ENCODE measurements at regions not wholly inside any gene's neighbourhood (a gene's known extent, or its start where the extent isn't known, plus 50 kb on each side); places are given as distances from the start of the nearest gene placed in this dataset.

DNA sequence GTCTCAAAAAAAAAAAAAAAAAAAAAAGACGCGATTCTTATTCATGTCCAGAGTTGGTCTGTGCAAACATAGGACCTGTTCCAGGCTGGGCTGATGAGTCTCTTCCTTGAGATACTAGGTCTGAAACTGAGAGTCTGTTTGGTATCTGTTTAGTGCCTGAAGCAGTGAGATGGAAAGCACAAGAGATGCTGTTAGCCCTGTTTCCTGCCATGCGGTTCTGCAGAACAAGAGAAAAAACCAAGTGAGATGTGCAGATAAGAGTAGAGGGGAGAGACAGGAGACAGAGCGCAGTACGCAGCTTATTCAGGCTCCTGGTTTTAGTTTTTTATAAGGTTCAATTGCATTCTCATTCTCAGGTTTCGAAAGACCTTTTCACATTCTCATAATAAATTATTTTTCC lies 85.8 kb upstream of the PRKCQ start:
- H3K9me3 ChIP-seq = no peaks in the 10 kb centered on the region
- no peak overlapping the region for H3K4me3 ChIP-seq
- H3K4me1 ChIP-seq = no peaks in the 10 kb centered on the region
- intact Hi-C loops (cut with DNase I) = no loop called here
- no peak for DNase-seq (ENCODE audit: extremely low spot score in 2 of 2)
- H3K36me3 ChIP-seq = no peaks in the 10 kb centered on the region
- no peaks in the 10 kb centered on the region for H3K27me3 ChIP-seq
- TF ChIP-seq POLR2A (IDR thresholded peaks at IDR 0.05) (no peak), POLR2AphosphoS5 (IDR thresholded peaks at IDR 0.05; ENCODE audit: insufficient read depth in 1 of 2, low read depth in 1 of 2) (no peak)
- TF ChIP-seq, protein P1, sequence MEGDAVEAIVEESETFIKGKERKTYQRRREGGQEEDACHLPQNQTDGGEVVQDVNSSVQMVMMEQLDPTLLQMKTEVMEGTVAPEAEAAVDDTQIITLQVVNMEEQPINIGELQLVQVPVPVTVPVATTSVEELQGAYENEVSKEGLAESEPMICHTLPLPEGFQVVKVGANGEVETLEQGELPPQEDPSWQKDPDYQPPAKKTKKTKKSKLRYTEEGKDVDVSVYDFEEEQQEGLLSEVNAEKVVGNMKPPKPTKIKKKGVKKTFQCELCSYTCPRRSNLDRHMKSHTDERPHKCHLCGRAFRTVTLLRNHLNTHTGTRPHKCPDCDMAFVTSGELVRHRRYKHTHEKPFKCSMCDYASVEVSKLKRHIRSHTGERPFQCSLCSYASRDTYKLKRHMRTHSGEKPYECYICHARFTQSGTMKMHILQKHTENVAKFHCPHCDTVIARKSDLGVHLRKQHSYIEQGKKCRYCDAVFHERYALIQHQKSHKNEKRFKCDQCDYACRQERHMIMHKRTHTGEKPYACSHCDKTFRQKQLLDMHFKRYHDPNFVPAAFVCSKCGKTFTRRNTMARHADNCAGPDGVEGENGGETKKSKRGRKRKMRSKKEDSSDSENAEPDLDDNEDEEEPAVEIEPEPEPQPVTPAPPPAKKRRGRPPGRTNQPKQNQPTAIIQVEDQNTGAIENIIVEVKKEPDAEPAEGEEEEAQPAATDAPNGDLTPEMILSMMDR (IDR thresholded peaks at IDR 0.05) = no peak
- no peak overlapping the region for H3K27ac ChIP-seq

DNA sequence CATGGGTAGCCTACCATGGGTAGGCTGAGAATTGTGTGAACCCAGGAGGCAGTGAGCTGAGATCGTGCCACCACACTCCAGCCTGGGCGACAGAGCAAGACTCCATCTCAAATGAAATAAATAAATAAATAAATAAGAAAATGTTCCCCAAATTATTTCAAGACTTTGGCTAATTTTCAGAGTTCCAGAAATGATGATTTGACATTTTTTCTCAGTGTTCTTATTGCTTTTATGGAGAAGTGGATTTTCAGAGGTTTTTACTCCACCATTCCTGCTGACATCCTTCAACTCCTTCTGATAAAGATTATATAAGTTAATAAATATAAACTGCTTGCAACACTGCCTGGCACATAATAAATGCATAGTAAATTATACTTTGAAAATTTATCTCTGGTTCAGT lies 80.4 kb upstream of the PRKCQ start:
- TF ChIP-seq, protein P1 (IDR thresholded peaks at IDR 0.05) = no peak
- TF ChIP-seq POLR2AphosphoS5 (IDR thresholded peaks at IDR 0.05; ENCODE audit: insufficient read depth in 1 of 2, low read depth in 1 of 2) (no peak), POLR2A (IDR thresholded peaks at IDR 0.05) (no peak)
- intact Hi-C loops (cut with DNase I) = no loop called here
- H3K27me3 ChIP-seq = no peaks in the 10 kb centered on the region
- H3K36me3 ChIP-seq = no peaks in the 10 kb centered on the region
- no peak overlapping the region for H3K4me3 ChIP-seq
- no peaks in the 10 kb centered on the region for H3K4me1 ChIP-seq
- H3K27ac ChIP-seq = no peak overlapping the region
- H3K9me3 ChIP-seq = no peaks in the 10 kb centered on the region
- no peak for DNase-seq (ENCODE audit: extremely low spot score in 2 of 2)

DNA sequence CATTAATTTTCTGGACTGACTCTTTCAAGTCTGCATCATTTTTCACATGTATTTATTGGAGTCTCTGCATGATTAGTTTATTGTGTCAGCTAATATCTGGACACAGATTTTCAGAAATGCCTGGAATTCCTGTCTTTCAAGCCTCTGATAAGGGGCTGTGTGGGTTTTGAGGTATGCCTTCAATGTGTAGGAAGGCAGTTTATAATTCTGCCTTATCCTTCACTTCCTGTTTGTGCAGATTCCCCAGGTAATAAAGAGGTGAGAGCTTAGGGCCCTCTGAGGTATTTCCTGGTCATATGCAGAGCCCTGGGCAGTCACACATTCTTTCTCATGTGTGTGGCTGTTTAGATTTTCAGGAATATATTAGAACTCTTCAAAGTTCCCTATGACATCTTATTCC lies 79.4 kb upstream of the PRKCQ start:
- TF ChIP-seq POLR2A (IDR thresholded peaks at IDR 0.05) (no peak), POLR2AphosphoS5 (IDR thresholded peaks at IDR 0.05; ENCODE audit: insufficient read depth in 1 of 2, low read depth in 1 of 2) (no peak)
- TF ChIP-seq, protein P1 (IDR thresholded peaks at IDR 0.05) = no peak
- Histone ChIP-seq H3K9me3 (no peaks in the 10 kb centered on the region), H3K4me3 (no peak overlapping the region), H3K4me1 (no peaks in the 10 kb centered on the region), H3K27ac (no peak overlapping the region), H3K27me3 (no peaks in the 10 kb centered on the region), H3K36me3 (no peaks in the 10 kb centered on the region)
- intact Hi-C loops (cut with DNase I) = no loop called here
- no peak for DNase-seq (ENCODE audit: extremely low spot score in 2 of 2)

DNA sequence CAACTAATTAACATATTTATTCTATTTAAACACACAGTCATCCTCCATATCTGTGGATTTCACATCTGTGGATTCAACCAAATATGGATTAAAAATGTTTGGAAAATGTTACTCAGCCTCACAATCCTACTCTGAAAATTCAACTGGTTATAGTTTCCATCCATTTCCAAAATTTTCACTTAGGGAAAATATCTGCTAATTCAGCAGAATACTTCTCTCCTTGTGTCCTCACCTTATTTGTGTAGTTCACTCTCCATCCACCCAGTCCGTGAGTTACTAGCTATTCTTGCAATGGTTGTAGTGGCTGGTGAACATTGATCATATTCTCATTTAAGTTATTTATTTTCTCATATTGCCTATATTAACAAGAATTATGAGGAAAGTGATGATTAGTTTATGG lies 77.6 kb upstream of the PRKCQ start:
- Histone ChIP-seq H3K27me3 (no peaks in the 10 kb centered on the region), H3K9me3 (no peaks in the 10 kb centered on the region), H3K27ac (no peak overlapping the region), H3K4me3 (no peak overlapping the region), H3K4me1 (no peaks in the 10 kb centered on the region), H3K36me3 (no peaks in the 10 kb centered on the region)
- no peak for TF ChIP-seq POLR2AphosphoS5 (IDR thresholded peaks at IDR 0.05; ENCODE audit: insufficient read depth in 1 of 2, low read depth in 1 of 2)
- TF ChIP-seq, protein P1 (IDR thresholded peaks at IDR 0.05) = no peak
- TF ChIP-seq POLR2A (IDR thresholded peaks at IDR 0.05) = no peak
- DNase-seq (ENCODE audit: extremely low spot score in 2 of 2) = no peak
- intact Hi-C loops (cut with DNase I) = no loop called here

DNA sequence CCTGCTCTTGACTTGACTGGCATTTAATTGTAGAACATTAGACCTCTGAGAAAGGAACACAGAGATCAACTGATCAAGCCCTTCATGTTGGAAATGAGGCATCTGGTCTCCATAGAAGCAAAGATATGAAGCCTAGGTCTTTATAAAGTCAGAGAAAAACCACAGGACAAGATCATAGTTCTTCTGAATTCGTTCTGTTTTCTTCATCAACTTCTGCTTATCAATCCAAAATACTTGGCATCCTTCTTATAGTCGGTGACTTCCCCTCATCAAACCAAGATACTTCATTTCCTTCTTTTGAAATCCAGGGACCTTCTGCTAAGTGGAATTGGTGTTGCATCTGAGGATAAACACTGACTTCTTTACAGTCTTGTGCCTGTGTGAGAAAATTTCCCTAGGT lies 77.1 kb upstream of the PRKCQ start:
- TF ChIP-seq, protein P1 (IDR thresholded peaks at IDR 0.05) = no peak
- TF ChIP-seq POLR2AphosphoS5 (IDR thresholded peaks at IDR 0.05; ENCODE audit: insufficient read depth in 1 of 2, low read depth in 1 of 2) (no peak), POLR2A (IDR thresholded peaks at IDR 0.05) (no peak)
- Histone ChIP-seq H3K27me3 (no peaks in the 10 kb centered on the region), H3K4me1 (no peaks in the 10 kb centered on the region), H3K36me3 (no peaks in the 10 kb centered on the region), H3K27ac (no peak overlapping the region), H3K4me3 (no peak overlapping the region), H3K9me3 (no peaks in the 10 kb centered on the region)
- no peak for DNase-seq (ENCODE audit: extremely low spot score in 2 of 2)
- intact Hi-C loops (cut with DNase I) = no loop called here

Measured in vagina (tissue), 2 donors.